Activated T-cell treated with anti-CD3 and anti-CD28 coated beads for 48 hours (primary cell): ENCODE measurements at regions not wholly inside any gene's neighbourhood (a gene's known extent, or its start where the extent isn't known, plus 50 kb on each side); places are given as distances from the start of the nearest gene placed in this dataset.

Experiments
- DNase-seq: peaks from one replicate; pipeline ENCODE4 v3.0.0-alpha.2; 2020; ENCODE audit warnings: low read depth

DNA sequence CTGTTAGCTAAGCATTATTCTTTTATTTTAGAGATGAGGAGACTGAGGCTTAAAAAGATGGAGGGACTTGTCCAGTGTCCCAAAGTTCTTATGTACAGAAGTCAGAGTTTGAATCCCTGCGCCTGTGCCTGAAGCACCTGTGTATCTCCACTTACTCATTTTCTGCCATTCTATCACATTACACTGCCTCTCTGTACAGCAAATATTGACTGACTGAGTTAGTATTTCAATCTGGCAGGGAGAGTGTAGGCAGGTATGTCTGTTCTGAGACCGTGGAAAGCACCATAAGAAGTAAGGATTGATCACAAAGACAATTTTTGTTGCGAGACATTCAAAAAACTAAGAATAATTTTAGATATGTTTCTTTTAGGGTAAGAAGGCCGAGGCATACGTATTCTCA is 162.7 kb downstream of the KITLG start:
- no peak for DNase-seq

DNA sequence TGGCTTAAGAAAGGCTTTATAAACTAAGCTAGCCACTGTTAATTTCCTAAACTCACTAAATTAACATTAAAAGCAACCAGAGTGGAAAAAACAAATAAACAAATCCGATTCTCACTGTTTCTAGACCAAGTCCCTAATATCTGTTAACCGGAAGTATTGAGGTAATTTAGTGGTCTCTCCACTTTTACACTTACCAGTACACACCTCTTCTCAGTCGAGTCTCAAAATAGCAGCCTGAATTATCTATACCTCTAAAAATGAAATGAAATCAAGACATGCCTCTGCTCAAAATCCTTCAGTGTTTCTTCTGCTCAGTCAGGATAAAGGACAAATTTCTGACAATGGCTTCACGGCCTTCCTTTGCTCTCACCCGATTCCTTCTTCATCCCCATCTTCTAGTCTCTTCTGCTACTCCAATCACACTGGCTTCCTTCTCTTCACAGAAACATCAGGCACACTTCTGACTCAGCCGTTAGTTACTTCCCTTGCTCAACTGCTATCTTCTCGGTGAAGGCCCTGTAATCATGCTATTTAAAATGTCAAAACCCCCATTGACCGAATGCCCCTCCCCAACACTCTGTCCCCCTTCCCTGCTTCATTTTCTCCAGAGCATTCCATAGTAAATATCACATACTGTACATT is 161.3 kb downstream of the KITLG start:
- DNase-seq = no peak

DNA sequence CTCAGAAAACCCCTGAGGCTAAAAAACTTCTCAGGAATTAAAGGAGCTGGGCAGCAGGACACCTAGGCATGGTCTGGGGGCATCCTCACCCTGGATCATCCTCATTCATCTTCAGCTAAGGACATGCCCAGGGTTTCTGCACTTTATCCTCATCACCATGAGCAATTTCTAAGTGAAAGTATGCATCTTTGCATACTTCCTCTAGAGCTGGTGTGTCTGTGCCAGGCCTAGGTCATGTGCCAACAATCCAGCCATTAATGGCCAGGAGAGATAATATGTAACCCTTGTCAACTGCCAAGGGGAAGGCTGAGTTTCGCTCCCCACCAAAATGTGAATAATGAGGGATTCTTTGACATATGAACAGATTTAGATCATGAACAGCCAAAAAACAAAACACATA is 160.5 kb downstream of the KITLG start:
- DNase-seq = no peak

GRCh38 chr12:88420457-88420856 is 159.8 kb downstream of the KITLG start:
- no peak for DNase-seq

DNA sequence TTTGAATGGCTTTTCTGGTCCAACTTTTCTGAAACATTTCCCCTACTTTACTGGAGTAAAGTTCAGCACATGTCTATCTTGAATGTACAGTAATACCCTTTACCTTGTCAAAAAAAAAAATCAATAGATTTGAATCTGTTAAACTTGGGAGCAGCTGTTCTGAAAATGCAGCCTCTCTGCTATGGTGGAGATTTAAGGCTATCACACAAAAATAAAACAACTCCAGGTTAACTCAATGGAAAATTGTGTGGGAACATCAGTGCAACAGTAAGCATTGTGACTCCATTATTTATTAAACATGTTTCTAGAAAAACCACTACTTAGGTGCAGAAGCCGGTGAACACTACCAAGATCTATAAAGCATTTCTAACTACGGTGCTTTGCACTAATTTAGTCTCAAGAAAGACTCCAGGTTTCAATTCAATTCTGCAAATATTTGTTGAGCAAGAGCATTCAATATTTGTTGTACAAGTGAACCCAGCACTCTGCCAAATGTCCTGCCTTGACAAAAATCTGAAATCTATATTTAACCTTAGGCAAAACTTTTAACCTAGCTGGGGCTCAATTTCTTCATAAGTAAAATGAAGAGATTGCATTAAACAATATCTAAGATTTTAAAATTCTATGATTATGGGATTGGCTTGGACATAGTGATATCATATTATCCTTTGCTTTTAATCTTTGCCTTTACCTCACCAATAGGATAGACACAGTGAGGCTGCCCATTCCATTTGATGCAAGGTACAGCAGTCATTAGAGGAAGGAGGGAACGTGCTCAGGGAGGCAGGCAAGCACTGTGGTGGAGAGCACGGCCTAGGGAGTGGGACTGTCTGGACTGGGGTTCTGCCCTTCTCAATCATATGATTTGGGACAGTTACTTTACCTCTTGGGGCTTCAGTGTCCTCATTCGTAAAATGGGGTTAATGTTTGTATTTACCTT is 155.2 kb downstream of the KITLG start:
- no peak for DNase-seq

DNA sequence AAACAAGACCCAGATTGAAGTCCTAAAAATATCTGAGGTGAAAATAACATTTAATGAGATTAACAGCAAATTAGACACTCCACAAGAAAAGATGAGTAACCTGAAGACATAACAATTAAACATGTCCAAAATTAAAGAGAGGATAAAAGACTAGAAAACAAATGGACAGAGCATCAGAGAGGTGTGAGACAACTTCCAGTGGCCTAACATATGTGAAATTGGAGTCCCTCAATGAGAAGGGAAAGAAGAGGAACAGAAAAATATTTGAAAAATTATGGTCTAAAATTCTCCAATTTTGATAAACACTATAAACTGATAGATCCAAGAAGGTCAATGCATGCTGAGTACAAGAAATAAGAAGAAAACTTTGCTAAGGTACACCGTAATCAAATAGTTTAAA is 151.9 kb downstream of the KITLG start:
- DNase-seq = no peak

GRCh38 chr12:88431246-88431645 is 149.0 kb downstream of the KITLG start:
- DNase-seq = no peak

- no peak for DNase-seq
Observed at GRCh38 chr12:88432531-88433490, 147.5 kb downstream of the KITLG start.

GRCh38 chr12:88433997-88434703 is 146.1 kb downstream of the KITLG start:
- no peak for DNase-seq

DNA sequence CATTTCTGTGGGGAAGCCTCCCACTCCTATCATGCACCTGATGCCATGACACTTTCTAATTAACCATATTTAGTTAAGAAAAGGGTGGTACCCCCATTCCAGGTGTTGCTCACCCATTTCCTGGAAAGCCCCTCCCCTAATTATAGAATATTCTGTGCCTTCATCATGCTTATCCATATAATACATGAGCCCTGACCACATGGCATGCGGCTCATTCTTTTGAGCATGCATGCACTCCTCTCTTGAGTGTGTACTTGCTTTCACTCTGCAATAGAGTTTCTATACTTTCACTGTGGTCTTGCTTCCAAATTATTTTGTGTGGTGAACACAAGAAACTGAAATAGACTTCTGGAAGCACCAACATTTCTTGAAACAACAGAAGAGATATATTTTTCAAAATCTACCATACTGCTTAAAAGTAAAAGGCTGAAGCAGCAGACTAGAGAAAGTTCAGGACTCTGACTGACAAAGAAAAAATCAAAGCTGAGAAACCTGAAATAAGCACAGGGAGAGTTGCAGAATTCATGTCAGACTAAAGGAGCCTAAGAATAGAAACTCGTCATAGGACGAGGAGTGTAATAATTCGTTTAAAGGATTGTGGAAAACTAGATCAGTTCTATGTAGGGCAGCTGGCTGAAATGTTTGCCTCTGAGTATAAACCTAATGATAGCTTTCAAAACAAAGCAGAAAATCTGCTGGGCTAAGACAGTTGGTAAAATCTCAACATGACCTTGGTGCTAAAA is 144.8 kb downstream of the KITLG start:
- DNase-seq = no peak

DNA sequence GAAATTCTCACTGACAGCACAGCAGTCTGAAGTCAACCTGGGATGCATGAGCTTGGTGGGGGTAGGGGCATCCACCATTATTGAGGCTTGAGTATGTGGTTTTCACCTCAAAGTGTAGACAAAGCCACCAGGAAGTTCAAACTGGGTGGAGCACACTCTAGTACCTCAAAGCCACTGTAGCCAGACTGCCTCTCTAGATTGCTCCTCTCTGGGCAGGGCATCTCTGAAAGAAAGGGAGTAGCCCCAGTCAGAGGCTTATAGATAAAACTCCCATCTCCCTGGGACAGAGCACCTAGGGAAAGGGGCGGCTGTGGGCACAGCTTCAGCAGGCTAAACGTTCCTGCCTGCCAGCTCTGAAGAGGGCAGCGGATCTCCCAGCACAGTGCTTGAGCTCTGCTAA is 143.0 kb downstream of the KITLG start:
- no peak for DNase-seq
